ENCODE measurements at regions not wholly inside any gene's neighbourhood (a gene's known extent, or its start where the extent isn't known, plus 50 kb on each side); places are given as distances from the start of the nearest gene placed in this dataset.
A peak's percentile ranks its signal among the peaks of the same experiment; 100 is the strongest.

GRCh38 chr18:59820663-59821062 is 79.1 kb upstream of the PMAIP1 start:
- TF ChIP-seq CTCF (IDR thresholded peaks at IDR 0.05; ENCODE audit: insufficient read depth, low read depth, low read length, missing control alignments): no peak
- DNase-seq (ENCODE audit: low read depth): no peak
- H3K4me3 ChIP-seq (ENCODE audit: low read length): no peak overlapping the region

GRCh38 chr18:59818769-59819168 is 81.0 kb upstream of the PMAIP1 start:
- DNase-seq (ENCODE audit: low read depth): no peak
- no peak overlapping the region for H3K4me3 ChIP-seq (ENCODE audit: low read length)
- TF ChIP-seq CTCF (IDR thresholded peaks at IDR 0.05; ENCODE audit: insufficient read depth, low read depth, low read length, missing control alignments): no peak

- no peak overlapping the region for H3K4me3 ChIP-seq (ENCODE audit: low read length)
- no peak for TF ChIP-seq CTCF (IDR thresholded peaks at IDR 0.05; ENCODE audit: insufficient read depth, low read depth, low read length, missing control alignments)
- DNase-seq (ENCODE audit: low read depth): peak; percentile 71
Observed at GRCh38 chr18:59814891-59815290, 84.9 kb upstream of the PMAIP1 start.

- no peak for TF ChIP-seq CTCF (IDR thresholded peaks at IDR 0.05; ENCODE audit: insufficient read depth, low read depth, low read length, missing control alignments)
- no peak for DNase-seq (ENCODE audit: low read depth)
- H3K4me3 ChIP-seq (ENCODE audit: low read length): no peak overlapping the region
Observed at GRCh38 chr18:59813942-59814341, 85.9 kb upstream of the PMAIP1 start.

- no peak overlapping the region for H3K4me3 ChIP-seq (ENCODE audit: low read length)
- no peak for TF ChIP-seq CTCF (IDR thresholded peaks at IDR 0.05; ENCODE audit: insufficient read depth, low read depth, low read length, missing control alignments)
- DNase-seq (ENCODE audit: low read depth): no peak
Observed at GRCh38 chr18:59810735-59811520, 88.9 kb upstream of the PMAIP1 start.

- DNase-seq (ENCODE audit: low read depth): no peak
- no peak overlapping the region for H3K4me3 ChIP-seq (ENCODE audit: low read length)
- TF ChIP-seq CTCF (IDR thresholded peaks at IDR 0.05; ENCODE audit: insufficient read depth, low read depth, low read length, missing control alignments): no peak
Observed at GRCh38 chr18:59810183-59810582, 89.6 kb upstream of the PMAIP1 start.

GRCh38 chr18:59802031-59802430 is 97.8 kb upstream of the PMAIP1 start:
- no peak for DNase-seq (ENCODE audit: low read depth)
- H3K4me3 ChIP-seq (ENCODE audit: low read length): no peak overlapping the region
- TF ChIP-seq CTCF (IDR thresholded peaks at IDR 0.05; ENCODE audit: insufficient read depth, low read depth, low read length, missing control alignments): no peak
